ENCODE measurements at regions not wholly inside any gene's neighbourhood (a gene's known extent, or its start where the extent isn't known, plus 50 kb on each side); places are given as distances from the start of the nearest gene placed in this dataset.
"Not testable (repeated sequence)": the region's sequence is repeated elsewhere in the genome, so short reads cannot be mapped to it uniquely, and the experiment has no call there.

- TF ChIP-seq, protein P1, sequence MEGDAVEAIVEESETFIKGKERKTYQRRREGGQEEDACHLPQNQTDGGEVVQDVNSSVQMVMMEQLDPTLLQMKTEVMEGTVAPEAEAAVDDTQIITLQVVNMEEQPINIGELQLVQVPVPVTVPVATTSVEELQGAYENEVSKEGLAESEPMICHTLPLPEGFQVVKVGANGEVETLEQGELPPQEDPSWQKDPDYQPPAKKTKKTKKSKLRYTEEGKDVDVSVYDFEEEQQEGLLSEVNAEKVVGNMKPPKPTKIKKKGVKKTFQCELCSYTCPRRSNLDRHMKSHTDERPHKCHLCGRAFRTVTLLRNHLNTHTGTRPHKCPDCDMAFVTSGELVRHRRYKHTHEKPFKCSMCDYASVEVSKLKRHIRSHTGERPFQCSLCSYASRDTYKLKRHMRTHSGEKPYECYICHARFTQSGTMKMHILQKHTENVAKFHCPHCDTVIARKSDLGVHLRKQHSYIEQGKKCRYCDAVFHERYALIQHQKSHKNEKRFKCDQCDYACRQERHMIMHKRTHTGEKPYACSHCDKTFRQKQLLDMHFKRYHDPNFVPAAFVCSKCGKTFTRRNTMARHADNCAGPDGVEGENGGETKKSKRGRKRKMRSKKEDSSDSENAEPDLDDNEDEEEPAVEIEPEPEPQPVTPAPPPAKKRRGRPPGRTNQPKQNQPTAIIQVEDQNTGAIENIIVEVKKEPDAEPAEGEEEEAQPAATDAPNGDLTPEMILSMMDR (IDR thresholded peaks at IDR 0.05): not testable (repeated sequence)
- not testable (repeated sequence) for TF ChIP-seq POLR2AphosphoS5, EP300, POLR2A (IDR thresholded peaks at IDR 0.05)
Observed at GRCh38 chr2:87525497-87525991, 222.3 kb upstream of the PLGLB2 start.
